ENCODE measurements at regions not wholly inside any gene's neighbourhood (a gene's known extent, or its start where the extent isn't known, plus 50 kb on each side); places are given as distances from the start of the nearest gene placed in this dataset.

DNA sequence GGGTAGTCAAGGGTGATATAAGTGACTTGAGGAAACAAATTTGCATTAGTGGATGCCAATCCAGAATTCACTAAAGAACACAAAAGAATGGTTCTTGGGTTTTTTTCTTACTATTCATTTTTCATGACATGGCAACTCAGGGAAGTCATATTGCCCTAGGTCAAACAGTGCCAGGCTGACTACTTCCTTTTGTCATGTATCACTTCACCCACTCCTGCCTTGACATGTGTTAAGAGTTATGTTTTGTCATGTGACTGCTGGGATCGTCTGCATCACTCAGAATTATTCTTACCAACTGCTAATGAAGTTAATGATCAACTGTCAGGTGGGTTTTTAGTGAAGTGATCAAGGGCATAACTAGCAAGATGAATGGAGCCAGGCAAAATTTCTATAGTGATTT, 74.2 kb downstream of the PRORP start:
- TF ChIP-seq FOXM1 (IDR thresholded peaks at IDR 0.05; ENCODE audit: borderline replicate concordance, low read depth) (no peak), USF1 (IDR thresholded peaks at IDR 0.05) (no peak), NFIC (IDR thresholded peaks at IDR 0.05) (no peak), RAD21 (IDR thresholded peaks at IDR 0.05; ENCODE audit: low read depth) (no peak), EP300 (IDR thresholded peaks at IDR 0.05; ENCODE audit: borderline replicate concordance) (no peak), TCF12 (IDR thresholded peaks at IDR 0.05; ENCODE audit: low read depth) (no peak), MAX (IDR thresholded peaks at IDR 0.05) (no peak), EGR1 (IDR thresholded peaks at IDR 0.05) (no peak), CEBPB (IDR thresholded peaks at IDR 0.05) (no peak), ZBTB7A (IDR thresholded peaks at IDR 0.05; ENCODE audit: low read depth) (no peak)
- TF ChIP-seq, protein P1, sequence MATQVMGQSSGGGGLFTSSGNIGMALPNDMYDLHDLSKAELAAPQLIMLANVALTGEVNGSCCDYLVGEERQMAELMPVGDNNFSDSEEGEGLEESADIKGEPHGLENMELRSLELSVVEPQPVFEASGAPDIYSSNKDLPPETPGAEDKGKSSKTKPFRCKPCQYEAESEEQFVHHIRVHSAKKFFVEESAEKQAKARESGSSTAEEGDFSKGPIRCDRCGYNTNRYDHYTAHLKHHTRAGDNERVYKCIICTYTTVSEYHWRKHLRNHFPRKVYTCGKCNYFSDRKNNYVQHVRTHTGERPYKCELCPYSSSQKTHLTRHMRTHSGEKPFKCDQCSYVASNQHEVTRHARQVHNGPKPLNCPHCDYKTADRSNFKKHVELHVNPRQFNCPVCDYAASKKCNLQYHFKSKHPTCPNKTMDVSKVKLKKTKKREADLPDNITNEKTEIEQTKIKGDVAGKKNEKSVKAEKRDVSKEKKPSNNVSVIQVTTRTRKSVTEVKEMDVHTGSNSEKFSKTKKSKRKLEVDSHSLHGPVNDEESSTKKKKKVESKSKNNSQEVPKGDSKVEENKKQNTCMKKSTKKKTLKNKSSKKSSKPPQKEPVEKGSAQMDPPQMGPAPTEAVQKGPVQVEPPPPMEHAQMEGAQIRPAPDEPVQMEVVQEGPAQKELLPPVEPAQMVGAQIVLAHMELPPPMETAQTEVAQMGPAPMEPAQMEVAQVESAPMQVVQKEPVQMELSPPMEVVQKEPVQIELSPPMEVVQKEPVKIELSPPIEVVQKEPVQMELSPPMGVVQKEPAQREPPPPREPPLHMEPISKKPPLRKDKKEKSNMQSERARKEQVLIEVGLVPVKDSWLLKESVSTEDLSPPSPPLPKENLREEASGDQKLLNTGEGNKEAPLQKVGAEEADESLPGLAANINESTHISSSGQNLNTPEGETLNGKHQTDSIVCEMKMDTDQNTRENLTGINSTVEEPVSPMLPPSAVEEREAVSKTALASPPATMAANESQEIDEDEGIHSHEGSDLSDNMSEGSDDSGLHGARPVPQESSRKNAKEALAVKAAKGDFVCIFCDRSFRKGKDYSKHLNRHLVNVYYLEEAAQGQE (IDR thresholded peaks at IDR 0.05; ENCODE audit: low read depth), result no peak

GRCh38 chr14:35197015-35197414, 74.7 kb downstream of the PRORP start:
- TF ChIP-seq MAX (IDR thresholded peaks at IDR 0.05) (no peak), EP300 (IDR thresholded peaks at IDR 0.05; ENCODE audit: borderline replicate concordance) (no peak), ZBTB7A (IDR thresholded peaks at IDR 0.05; ENCODE audit: low read depth) (no peak), RAD21 (IDR thresholded peaks at IDR 0.05; ENCODE audit: low read depth) (no peak), CEBPB (IDR thresholded peaks at IDR 0.05) (no peak), EGR1 (IDR thresholded peaks at IDR 0.05) (no peak), TAF1 (IDR thresholded peaks at IDR 0.05; ENCODE audit: low read depth) (no peak), YY1 (IDR thresholded peaks at IDR 0.05; ENCODE audit: low read depth) (no peak), TEAD4 (IDR thresholded peaks at IDR 0.05) (no peak), USF1 (IDR thresholded peaks at IDR 0.05) (no peak), FOXM1 (IDR thresholded peaks at IDR 0.05; ENCODE audit: borderline replicate concordance, low read depth) (no peak), TCF12 (IDR thresholded peaks at IDR 0.05; ENCODE audit: low read depth) (no peak), CREB1 (IDR thresholded peaks at IDR 0.05; ENCODE audit: low read depth) (no peak), NFIC (IDR thresholded peaks at IDR 0.05) (no peak)
- TF ChIP-seq, protein P1 (IDR thresholded peaks at IDR 0.05; ENCODE audit: low read depth), result no peak

DNA sequence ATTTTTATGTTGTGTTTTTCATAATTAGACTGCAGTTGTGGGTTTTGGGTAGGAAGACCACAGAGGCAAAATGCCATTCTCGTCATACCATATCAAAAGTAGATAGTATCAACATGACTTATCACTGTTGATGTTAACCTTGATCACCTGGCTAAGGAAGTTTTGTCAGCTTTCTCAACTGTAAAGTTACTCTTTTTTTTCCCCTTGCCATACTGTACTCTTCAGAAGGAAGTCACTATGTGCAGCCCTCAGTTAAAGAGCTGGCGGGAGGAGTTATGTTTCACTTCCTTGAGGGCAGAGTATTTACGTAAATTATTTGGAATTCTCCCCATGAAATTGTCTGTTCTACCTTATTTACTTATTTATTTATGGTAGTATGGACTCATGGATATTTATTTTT, 78.7 kb downstream of the PRORP start:
- TF ChIP-seq NFIC (IDR thresholded peaks at IDR 0.05) (no peak), TEAD4 (IDR thresholded peaks at IDR 0.05) (no peak), TAF1 (IDR thresholded peaks at IDR 0.05; ENCODE audit: low read depth) (no peak), EP300 (IDR thresholded peaks at IDR 0.05; ENCODE audit: borderline replicate concordance) (no peak), CEBPB (IDR thresholded peaks at IDR 0.05) (no peak), YY1 (IDR thresholded peaks at IDR 0.05; ENCODE audit: low read depth) (no peak), USF1 (IDR thresholded peaks at IDR 0.05) (no peak), TCF12 (IDR thresholded peaks at IDR 0.05; ENCODE audit: low read depth) (no peak), MAX (IDR thresholded peaks at IDR 0.05) (no peak), EGR1 (IDR thresholded peaks at IDR 0.05) (no peak), FOXM1 (IDR thresholded peaks at IDR 0.05; ENCODE audit: borderline replicate concordance, low read depth) (no peak), ZBTB7A (IDR thresholded peaks at IDR 0.05; ENCODE audit: low read depth) (no peak), CREB1 (IDR thresholded peaks at IDR 0.05; ENCODE audit: low read depth) (no peak), RAD21 (IDR thresholded peaks at IDR 0.05; ENCODE audit: low read depth) (no peak)
- TF ChIP-seq, protein P1 (IDR thresholded peaks at IDR 0.05; ENCODE audit: low read depth), result no peak

DNA sequence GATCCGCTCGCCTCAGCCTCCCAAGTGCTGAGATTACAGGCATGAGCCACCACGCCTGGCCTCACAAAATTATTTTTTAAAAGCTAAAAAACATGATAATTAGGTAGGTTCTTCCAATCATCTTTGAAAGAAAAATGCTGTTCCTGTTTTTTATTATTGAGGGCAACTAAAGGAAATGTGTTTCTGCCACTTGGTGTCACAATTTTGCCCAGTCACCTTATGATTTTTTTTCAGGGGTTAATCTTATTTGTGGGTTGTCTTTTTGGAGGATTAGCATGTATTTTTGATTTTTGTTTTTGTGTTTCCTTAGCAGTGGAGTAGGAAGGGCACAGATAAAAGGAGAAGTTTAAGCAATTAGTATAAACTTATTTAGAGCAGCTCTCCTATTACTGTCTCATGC, 79.8 kb downstream of the PRORP start:
- TF ChIP-seq NFIC (IDR thresholded peaks at IDR 0.05), result no peak
- no peak for TF ChIP-seq TCF12 (IDR thresholded peaks at IDR 0.05; ENCODE audit: low read depth)
- no peak for TF ChIP-seq MAX (IDR thresholded peaks at IDR 0.05)
- TF ChIP-seq TEAD4 (IDR thresholded peaks at IDR 0.05), result no peak
- no peak for TF ChIP-seq USF1 (IDR thresholded peaks at IDR 0.05)
- no peak for TF ChIP-seq EGR1 (IDR thresholded peaks at IDR 0.05)
